OCI-LY1 (cell line): ENCODE measurements at regions not wholly inside any gene's neighbourhood (a gene's known extent, or its start where the extent isn't known, plus 50 kb on each side); places are given as distances from the start of the nearest gene placed in this dataset.

ENCODE experiments used
- H2AFZ ChIP-seq: fragments of 200-600 bp; sonication (generic), shearing (Covaris generic); 2 replicates; pipeline ENCODE4 v1.6.0; 2014; ENCODE audit warnings: antibody characterized with exemption, mild to moderate bottlenecking, low read length
- H3F3A ChIP-seq: fragments of 200-600 bp; sonication (generic), shearing (Covaris generic); 2 replicates; pipeline ENCODE4 v1.6.0; 2014; ENCODE audit warnings: mild to moderate bottlenecking, antibody characterized with exemption, low read length, moderate library complexity; ENCODE audit not compliant: insufficient read depth
- H3K27ac ChIP-seq: fragments of 200-600 bp; sonication (generic); 2 replicates; pipeline ENCODE4 v1.5.1; 2014; ENCODE audit warnings: low read length, mixed run types, mild to moderate bottlenecking, low read depth; ENCODE audit not compliant: poor library complexity, severe bottlenecking
- H3K27me3 ChIP-seq: fragments of 200-600 bp; sonication (generic); 2 replicates; pipeline ENCODE4 v1.6.0; 2014; ENCODE audit warnings: antibody characterized with exemption, mild to moderate bottlenecking, low read length, moderate library complexity; ENCODE audit not compliant: insufficient read depth
- H3K36me3 ChIP-seq: fragments of 200-600 bp; sonication (generic); 2 replicates; pipeline ENCODE4 v1.6.1; 2014; ENCODE audit warnings: mild to moderate bottlenecking, antibody characterized with exemption, low read length, moderate library complexity, mixed read lengths; ENCODE audit not compliant: insufficient read depth
- H3K4me1 ChIP-seq: fragments of 200-600 bp; sonication (generic); 2 replicates; pipeline ENCODE4 v1.5.1; 2014; ENCODE audit warnings: mild to moderate bottlenecking, low read length, moderate library complexity; ENCODE audit not compliant: insufficient read depth, severe bottlenecking
- H3K4me2 ChIP-seq: fragments of 200-600 bp; sonication (generic), shearing (Covaris generic); 2 replicates; pipeline ENCODE4 v1.6.1; 2014; ENCODE audit warnings: low read length
- H3K4me3 ChIP-seq: fragments of 200-600 bp; sonication (generic); 2 replicates; pipeline ENCODE4 v1.5.1; 2014; ENCODE audit warnings: low read length, low read depth, mild to moderate bottlenecking, mixed read lengths; ENCODE audit not compliant: poor library complexity, severe bottlenecking
- H3K79me2 ChIP-seq: fragments of 200-600 bp; shearing (Covaris generic); 2 replicates; pipeline ENCODE4 v1.6.1; 2016; ENCODE audit warnings: mixed run types, low read length, mixed read lengths; ENCODE audit not compliant: insufficient read depth
- H3K9ac ChIP-seq: fragments of 200-600 bp; sonication (generic), shearing (Covaris generic); 2 replicates; pipeline ENCODE4 v1.6.1; 2014; ENCODE audit warnings: mild to moderate bottlenecking, low read length, mixed read lengths
- H3K9me2 ChIP-seq: fragments of 200-600 bp; sonication (generic), shearing (Covaris generic); 2 replicates; pipeline ENCODE4 v1.6.1; 2014; ENCODE audit warnings: low read depth, mild to moderate bottlenecking, low read length, mixed read lengths
- H3K9me3 ChIP-seq: fragments of 200-600 bp; shearing (Covaris generic); 2 replicates; pipeline ENCODE4 v1.6.1; 2014; ENCODE audit warnings: low read length, mixed read lengths
- H4K20me1 ChIP-seq: fragments of 200-600 bp; sonication (generic), shearing (Covaris generic); 2 replicates; pipeline ENCODE4 v1.6.0; 2016; ENCODE audit warnings: mild to moderate bottlenecking, low read length; ENCODE audit not compliant: insufficient read depth
- CTCF ChIP-seq: fragments of 200-600 bp; sonication (generic), shearing (Covaris generic); IDR thresholded peaks from 2 replicates; pipeline ENCODE4 v1.5.1; 2017; ENCODE audit warnings: mild to moderate bottlenecking, antibody characterized with exemption, low read length, moderate library complexity, mixed read lengths
- EZH2 ChIP-seq: fragments of 200-600 bp; sonication (generic), shearing (Covaris generic); IDR thresholded peaks from 2 replicates; pipeline ENCODE4 v1.8.0; 2017; ENCODE audit warnings: borderline replicate concordance, mixed run types, mild to moderate bottlenecking, antibody characterized with exemption, low read length, moderate library complexity, mixed read lengths

GRCh38 chr2:128535953-128536352 lies 217.3 kb upstream of the HS6ST1 start:
- Histone ChIP-seq H3K27ac (no peak overlapping the region), H3K4me1 (no peaks in the 10 kb centered on the region), H3K4me3 (no peak overlapping the region), H3K36me3 (no peaks in the 10 kb centered on the region), H3F3A (no peaks in the 10 kb centered on the region), H3K79me2 (no peaks in the 10 kb centered on the region), H3K27me3 (no peaks in the 10 kb centered on the region), H3K4me2 (no peak overlapping the region), H2AFZ (no peak overlapping the region), H4K20me1 (no peaks in the 10 kb centered on the region), H3K9ac (no peak overlapping the region), H3K9me3 (no peaks in the 10 kb centered on the region), H3K9me2 (no peaks in the 10 kb centered on the region)
- TF ChIP-seq EZH2 (no peak), CTCF (no peak)

- Histone ChIP-seq H3K79me2 (no peaks in the 10 kb centered on the region), H4K20me1 (no peaks in the 10 kb centered on the region), H3K27ac (no peak overlapping the region), H2AFZ (no peak overlapping the region), H3K4me2 (no peak overlapping the region), H3K4me1 (no peaks in the 10 kb centered on the region), H3K9ac (no peak overlapping the region), H3K27me3 (no peaks in the 10 kb centered on the region), H3F3A (no peaks in the 10 kb centered on the region), H3K9me2 (no peaks in the 10 kb centered on the region), H3K9me3 (no peaks in the 10 kb centered on the region), H3K36me3 (no peaks in the 10 kb centered on the region), H3K4me3 (no peak overlapping the region)
- TF ChIP-seq CTCF (no peak), EZH2 (no peak)
Observed at GRCh38 chr2:128536925-128537620, 218.4 kb upstream of the HS6ST1 start.

- H3K9me3 ChIP-seq: no peaks in the 10 kb centered on the region
- H2AFZ ChIP-seq: no peak overlapping the region
- H3K27me3 ChIP-seq: no peaks in the 10 kb centered on the region
- no peak overlapping the region for H3K4me3 ChIP-seq
- H3K4me2 ChIP-seq: no peak overlapping the region
- no peak for TF ChIP-seq CTCF
- no peak overlapping the region for H3K9ac ChIP-seq
- H3K79me2 ChIP-seq: no peaks in the 10 kb centered on the region
- H4K20me1 ChIP-seq: no peaks in the 10 kb centered on the region
- no peaks in the 10 kb centered on the region for H3F3A ChIP-seq
- H3K27ac ChIP-seq: no peak overlapping the region
- H3K9me2 ChIP-seq: no peaks in the 10 kb centered on the region
- H3K4me1 ChIP-seq: no peaks in the 10 kb centered on the region
- H3K36me3 ChIP-seq: no peaks in the 10 kb centered on the region
Observed at GRCh38 chr2:128537646-128538045, 219.0 kb upstream of the HS6ST1 start.
